ENCODE measurements at regions not wholly inside any gene's neighbourhood (a gene's known extent, or its start where the extent isn't known, plus 50 kb on each side); places are given as distances from the start of the nearest gene placed in this dataset.

GRCh38 chr15:70334286-70334685, 236.6 kb upstream of the TLE3 start:
- no peak for TF ChIP-seq CTCF (IDR thresholded peaks at IDR 0.05)
- TF ChIP-seq POLR2AphosphoS5 (IDR thresholded peaks at IDR 0.05) = no peak
- no peak for TF ChIP-seq POLR2A (IDR thresholded peaks at IDR 0.05)

Data from prostate gland (tissue), 2 donors.